ENCODE measurements at regions not wholly inside any gene's neighbourhood (a gene's known extent, or its start where the extent isn't known, plus 50 kb on each side); places are given as distances from the start of the nearest gene placed in this dataset.
"Not testable (repeated sequence)": the region's sequence is repeated elsewhere in the genome, so short reads cannot be mapped to it uniquely, and the experiment has no call there.

DNA sequence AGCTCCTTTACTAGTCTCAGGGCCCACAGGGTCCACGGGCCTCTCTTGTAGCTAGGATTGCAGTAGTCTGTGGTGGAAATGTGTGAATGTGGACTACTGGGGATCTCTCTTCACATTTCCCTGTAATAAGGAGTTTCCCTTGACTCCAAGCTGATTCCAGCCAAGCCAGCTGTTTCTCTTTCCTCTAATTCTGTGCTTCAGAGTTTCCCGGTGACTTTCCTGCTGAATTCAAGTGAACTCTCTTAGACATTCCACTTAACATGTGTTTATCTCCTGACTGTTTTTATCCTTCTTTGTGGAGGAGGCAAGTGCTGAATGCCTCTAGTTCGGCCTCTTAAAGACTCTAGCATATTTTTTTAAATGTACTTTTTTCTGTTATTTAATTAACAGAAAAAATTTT lies 354.0 kb upstream of the RGS18 start:
- Histone ChIP-seq H3K27me3 (ENCODE audit: control insufficient read depth, insufficient read depth, low read length) (no peaks in the 10 kb centered on the region), H3K4me3 (ENCODE audit: low read length) (no peak overlapping the region), H3K4me1 (ENCODE audit: control insufficient read depth, insufficient read depth, low read length) (no peaks in the 10 kb centered on the region), H3K9me3 (ENCODE audit: control insufficient read depth, insufficient read depth, low read length) (no peaks in the 10 kb centered on the region), H3K36me3 (ENCODE audit: control insufficient read depth, insufficient read depth, low read length) (no peaks in the 10 kb centered on the region), H3K27ac (ENCODE audit: low read length) (no peak overlapping the region)
- Mint-ChIP-seq H3K27ac (no peak overlapping the region), H3K27me3 (ENCODE audit: low read depth in 2 of 2) (no peaks in the 10 kb centered on the region), H3K4me3 (no peak overlapping the region), H3K4me1 (no peaks in the 10 kb centered on the region), H3K36me3 (no peaks in the 10 kb centered on the region), H3K9me3 (peaks cover 6 to 15% of the 10 kb centered on the region in 2 donors)
- intact Hi-C loops (cut with micrococcal nuclease): no loop called here
- ATAC-seq (no peak), DNase-seq (no peak)
- 90% methylated on average over 2 of the region's 3 CpGs for WGBS (ENCODE audit: insufficient coverage)
- TF ChIP-seq, protein P1, sequence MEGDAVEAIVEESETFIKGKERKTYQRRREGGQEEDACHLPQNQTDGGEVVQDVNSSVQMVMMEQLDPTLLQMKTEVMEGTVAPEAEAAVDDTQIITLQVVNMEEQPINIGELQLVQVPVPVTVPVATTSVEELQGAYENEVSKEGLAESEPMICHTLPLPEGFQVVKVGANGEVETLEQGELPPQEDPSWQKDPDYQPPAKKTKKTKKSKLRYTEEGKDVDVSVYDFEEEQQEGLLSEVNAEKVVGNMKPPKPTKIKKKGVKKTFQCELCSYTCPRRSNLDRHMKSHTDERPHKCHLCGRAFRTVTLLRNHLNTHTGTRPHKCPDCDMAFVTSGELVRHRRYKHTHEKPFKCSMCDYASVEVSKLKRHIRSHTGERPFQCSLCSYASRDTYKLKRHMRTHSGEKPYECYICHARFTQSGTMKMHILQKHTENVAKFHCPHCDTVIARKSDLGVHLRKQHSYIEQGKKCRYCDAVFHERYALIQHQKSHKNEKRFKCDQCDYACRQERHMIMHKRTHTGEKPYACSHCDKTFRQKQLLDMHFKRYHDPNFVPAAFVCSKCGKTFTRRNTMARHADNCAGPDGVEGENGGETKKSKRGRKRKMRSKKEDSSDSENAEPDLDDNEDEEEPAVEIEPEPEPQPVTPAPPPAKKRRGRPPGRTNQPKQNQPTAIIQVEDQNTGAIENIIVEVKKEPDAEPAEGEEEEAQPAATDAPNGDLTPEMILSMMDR (IDR thresholded peaks at IDR 0.05): no peak

- not testable (repeated sequence) for H3K4me1 Mint-ChIP-seq
Measured at GRCh38 chr1:191813593-191813992, 344.7 kb upstream of the RGS18 start.

GRCh38 chr1:191818198-191818597 lies 340.1 kb upstream of the RGS18 start:
- peaks cover 7% of the 10 kb centered on the region for H3K9me3 ChIP-seq (ENCODE audit: control insufficient read depth, insufficient read depth, low read length)
- Mint-ChIP-seq H3K4me1 (no peaks in the 10 kb centered on the region), H3K27me3 (ENCODE audit: low read depth in 2 of 2) (no peaks in the 10 kb centered on the region), H3K9me3 (peaks cover 9 to 15% of the 10 kb centered on the region in 2 donors), H3K36me3 (peaks cover 10% of the 10 kb centered on the region), H3K27ac (no peak overlapping the region), H3K4me3 (no peak overlapping the region)
- WGBS (ENCODE audit: insufficient coverage): 76% methylated on average over 1 of the region's 1 CpG
- intact Hi-C loops (cut with micrococcal nuclease): no loop called here
- no peak overlapping the region for H3K27ac ChIP-seq (ENCODE audit: low read length)
- H3K27me3 ChIP-seq (ENCODE audit: control insufficient read depth, insufficient read depth, low read length): no peaks in the 10 kb centered on the region
- TF ChIP-seq, protein P1 (IDR thresholded peaks at IDR 0.05): no peak
- no peaks in the 10 kb centered on the region for H3K4me1 ChIP-seq (ENCODE audit: control insufficient read depth, insufficient read depth, low read length)
- DNase-seq (no peak), ATAC-seq (no peak)
- H3K36me3 ChIP-seq (ENCODE audit: control insufficient read depth, insufficient read depth, low read length): no peaks in the 10 kb centered on the region
- H3K4me3 ChIP-seq (ENCODE audit: low read length): no peak overlapping the region

More at GRCh38 chr1:191813593-191813992, 344.7 kb upstream of the RGS18 start:
- H3K36me3 ChIP-seq (ENCODE audit: control insufficient read depth, insufficient read depth, low read length); H3K27me3 ChIP-seq (ENCODE audit: control insufficient read depth, insufficient read depth, low read length); DNase-seq; intact Hi-C loops (cut with micrococcal nuclease); ATAC-seq; H3K4me3 Mint-ChIP-seq; H3K4me1 ChIP-seq (ENCODE audit: control insufficient read depth, insufficient read depth, low read length); H3K9me3 ChIP-seq (ENCODE audit: control insufficient read depth, insufficient read depth, low read length); H3K4me3 ChIP-seq (ENCODE audit: low read length); H3K27ac Mint-ChIP-seq; H3K27ac ChIP-seq (ENCODE audit: low read length); H3K27me3 Mint-ChIP-seq (ENCODE audit: low read depth in 2 of 2): not testable (repeated sequence)
- peaks cover 13% of the 10 kb centered on the region for H3K36me3 Mint-ChIP-seq
- WGBS (ENCODE audit: insufficient coverage): 93% methylated on average over 5 of the region's 5 CpGs
- peaks cover 7 to 13% of the 10 kb centered on the region in 2 donors for H3K9me3 Mint-ChIP-seq

- no peaks in the 10 kb centered on the region for H3K27me3 ChIP-seq (ENCODE audit: control insufficient read depth, insufficient read depth, low read length)
- no peaks in the 10 kb centered on the region for H3K36me3 Mint-ChIP-seq
- intact Hi-C loops (cut with micrococcal nuclease): no loop called here
- no peak overlapping the region for H3K27ac ChIP-seq (ENCODE audit: low read length)
- peaks cover 8 to 9% of the 10 kb centered on the region in 2 donors for H3K9me3 Mint-ChIP-seq
- no peak overlapping the region for H3K4me3 ChIP-seq (ENCODE audit: low read length)
- WGBS (ENCODE audit: insufficient coverage): 98% methylated on average over 3 of the region's 4 CpGs
- DNase-seq (no peak), ATAC-seq (no peak)
- no peak overlapping the region for H3K27ac Mint-ChIP-seq
- no peaks in the 10 kb centered on the region for H3K36me3 ChIP-seq (ENCODE audit: control insufficient read depth, insufficient read depth, low read length)
- H3K4me1 Mint-ChIP-seq: no peaks in the 10 kb centered on the region
- H3K27me3 Mint-ChIP-seq (ENCODE audit: low read depth in 2 of 2): no peaks in the 10 kb centered on the region
- no peaks in the 10 kb centered on the region for H3K4me1 ChIP-seq (ENCODE audit: control insufficient read depth, insufficient read depth, low read length)
- H3K4me3 Mint-ChIP-seq: no peak overlapping the region
- no peaks in the 10 kb centered on the region for H3K9me3 ChIP-seq (ENCODE audit: control insufficient read depth, insufficient read depth, low read length)
- TF ChIP-seq, protein P1 (IDR thresholded peaks at IDR 0.05): no peak
Measured at GRCh38 chr1:191831572-191831971, 326.7 kb upstream of the RGS18 start.

Measured in natural killer cell (primary cell).